Stomach (tissue), 4 donors: ENCODE measurements at regions not wholly inside any gene's neighbourhood (a gene's known extent, or its start where the extent isn't known, plus 50 kb on each side); places are given as distances from the start of the nearest gene placed in this dataset.
"Not testable (repeated sequence)": the region's sequence is repeated elsewhere in the genome, so short reads cannot be mapped to it uniquely, and the experiment has no call there.

Experiments used
- EP300 ChIP-seq: sonication (generic); formaldehyde crosslinking; IDR thresholded peaks from one replicate; pipeline ENCODE4 v1.6.1; 2017; ENCODE audit warnings: antibody characterized with exemption
- POLR2A ChIP-seq, 4 donors: fragments of 450-650 bp; IDR thresholded peaks; one replicate each; pipeline ENCODE4 v1.6.1; 2016; ENCODE audit warnings: antibody characterized with exemption in 4 of 4, control low read depth in 2 of 4, mild to moderate bottlenecking in 1 of 4, moderate library complexity in 1 of 4
- POLR2AphosphoS5 ChIP-seq, 3 donors: sonication (generic); formaldehyde crosslinking; IDR thresholded peaks; one replicate each; pipeline ENCODE4 v1.6.1; 2016; ENCODE audit warnings: antibody characterized with exemption in 3 of 3
- TF ChIP-seq, protein P1 (sequence below), 7 experiments: fragments of 450-650 bp in 4 of 7; fragments of 200-600 bp in 3 of 7; sonication (generic) in 3 of 7; IDR thresholded peaks; one replicate each; pipeline ENCODE4 v1.5.1; 2016 to 2019; ENCODE audit warnings: antibody characterized with exemption in 7 of 7, control low read depth in 2 of 7, mild to moderate bottlenecking in 1 of 7

DNA sequence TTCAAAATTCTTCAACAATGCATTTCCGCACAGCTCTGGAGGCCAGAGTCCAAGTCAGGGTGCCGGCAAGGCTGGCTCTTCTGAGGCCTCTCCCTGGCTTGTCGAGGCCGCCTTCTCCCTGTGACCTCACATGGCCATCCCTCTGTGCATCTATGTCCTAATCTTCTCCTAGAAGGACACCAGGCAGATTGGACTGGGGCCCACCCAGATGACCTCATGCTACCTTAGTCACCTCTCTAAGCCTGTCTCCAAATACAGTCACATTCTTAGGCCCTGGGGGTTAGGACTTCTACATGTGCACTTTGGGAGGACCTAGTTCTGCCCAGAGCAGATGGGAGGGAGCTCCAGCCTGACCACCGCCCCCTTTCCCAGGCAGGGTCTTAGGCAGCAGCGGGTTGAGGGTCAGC lies 137.7 kb downstream of the NPIPB11 start:
- TF ChIP-seq, protein P1, sequence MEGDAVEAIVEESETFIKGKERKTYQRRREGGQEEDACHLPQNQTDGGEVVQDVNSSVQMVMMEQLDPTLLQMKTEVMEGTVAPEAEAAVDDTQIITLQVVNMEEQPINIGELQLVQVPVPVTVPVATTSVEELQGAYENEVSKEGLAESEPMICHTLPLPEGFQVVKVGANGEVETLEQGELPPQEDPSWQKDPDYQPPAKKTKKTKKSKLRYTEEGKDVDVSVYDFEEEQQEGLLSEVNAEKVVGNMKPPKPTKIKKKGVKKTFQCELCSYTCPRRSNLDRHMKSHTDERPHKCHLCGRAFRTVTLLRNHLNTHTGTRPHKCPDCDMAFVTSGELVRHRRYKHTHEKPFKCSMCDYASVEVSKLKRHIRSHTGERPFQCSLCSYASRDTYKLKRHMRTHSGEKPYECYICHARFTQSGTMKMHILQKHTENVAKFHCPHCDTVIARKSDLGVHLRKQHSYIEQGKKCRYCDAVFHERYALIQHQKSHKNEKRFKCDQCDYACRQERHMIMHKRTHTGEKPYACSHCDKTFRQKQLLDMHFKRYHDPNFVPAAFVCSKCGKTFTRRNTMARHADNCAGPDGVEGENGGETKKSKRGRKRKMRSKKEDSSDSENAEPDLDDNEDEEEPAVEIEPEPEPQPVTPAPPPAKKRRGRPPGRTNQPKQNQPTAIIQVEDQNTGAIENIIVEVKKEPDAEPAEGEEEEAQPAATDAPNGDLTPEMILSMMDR (IDR thresholded peaks at IDR 0.05): not testable (repeated sequence)
- TF ChIP-seq POLR2A (IDR thresholded peaks at IDR 0.05); EP300; POLR2AphosphoS5 (IDR thresholded peaks at IDR 0.05): not testable (repeated sequence)
